Right renal pelvis (tissue), 4 donors: ENCODE measurements at regions not wholly inside any gene's neighbourhood (a gene's known extent, or its start where the extent isn't known, plus 50 kb on each side); places are given as distances from the start of the nearest gene placed in this dataset.
"Not testable (repeated sequence)": the region's sequence is repeated elsewhere in the genome, so short reads cannot be mapped to it uniquely, and the experiment has no call there.

Source experiments
- DNase-seq, 4 donors: peaks; one replicate each; pipeline ENCODE4 v3.0.0-alpha.2; 2013; ENCODE audit warnings: low read depth in 4 of 4, low spot score in 3 of 4, missing footprints in 1 of 4

DNA sequence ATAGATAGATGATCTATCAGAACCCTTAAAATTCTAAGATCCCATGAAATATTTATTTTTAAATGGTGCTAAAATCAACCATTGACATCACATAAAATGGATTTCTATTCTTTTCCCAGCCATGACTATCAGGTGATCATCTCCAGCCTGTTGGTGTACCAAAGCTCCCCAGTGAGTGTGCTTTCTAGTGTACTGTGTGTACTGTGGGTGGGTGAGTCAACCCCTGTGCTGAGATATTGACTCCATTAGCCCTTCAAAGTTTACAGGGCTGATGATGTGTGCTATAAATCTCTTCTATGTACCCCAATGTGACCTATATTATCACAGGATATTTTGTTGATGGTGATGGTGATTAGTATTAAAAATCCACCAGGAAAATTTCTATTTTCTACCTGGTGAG, 344.6 kb downstream of the MMUT start:
- DNase-seq, result no peak

DNA sequence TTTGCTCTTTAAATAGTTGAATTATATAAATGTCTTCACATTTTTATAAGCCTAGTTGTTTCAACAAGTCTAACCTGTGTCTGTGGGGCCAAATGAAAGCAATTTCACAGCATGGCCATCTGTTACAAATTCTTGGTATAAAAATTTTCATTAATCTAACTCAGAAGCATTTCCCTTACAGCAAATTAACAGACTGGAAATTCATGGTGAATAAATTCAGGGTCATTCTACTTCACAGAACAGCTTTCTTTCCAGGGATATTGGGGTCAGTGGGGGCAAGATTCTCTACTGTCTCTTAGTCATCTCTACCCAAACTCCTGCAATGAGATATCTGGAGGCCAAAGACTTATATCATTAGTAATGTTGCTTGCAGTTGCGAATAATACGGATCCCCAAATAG, 352.1 kb downstream of the MMUT start:
- DNase-seq, result no peak

GRCh38 chr6:49097664-49098063, 365.4 kb downstream of the MMUT start:
- DNase-seq, result not testable (repeated sequence)

GRCh38 chr6:49097116-49097515, 365.9 kb downstream of the MMUT start:
- DNase-seq, result no peak

- no peak for DNase-seq
Observed at GRCh38 chr6:49088631-49089030, 374.4 kb downstream of the MMUT start.

- DNase-seq, result no peak
Observed at GRCh38 chr6:49087369-49087768, 375.7 kb downstream of the MMUT start.

DNA sequence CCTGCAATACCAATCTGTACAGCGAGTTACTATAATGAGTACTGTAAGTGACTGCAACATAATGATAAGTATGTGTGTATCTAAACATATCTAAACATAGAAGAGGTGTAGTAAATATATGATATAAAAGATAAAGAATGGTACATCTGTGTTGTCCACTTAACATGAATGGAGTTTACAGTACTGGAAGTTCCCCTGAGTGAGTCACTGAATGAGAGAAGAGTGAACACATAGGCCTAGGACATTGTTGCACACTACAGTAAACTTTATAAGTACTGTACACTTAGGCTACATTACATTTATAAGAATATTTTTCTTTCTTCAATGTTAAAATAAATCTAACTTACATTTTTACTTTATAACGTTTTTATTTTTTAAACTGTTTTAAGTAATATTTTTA, 380.4 kb downstream of the MMUT start:
- no peak for DNase-seq

- no peak for DNase-seq
Observed at GRCh38 chr6:49072885-49073620, 390.0 kb downstream of the MMUT start.

GRCh38 chr6:49072146-49072545, 390.9 kb downstream of the MMUT start:
- no peak for DNase-seq

GRCh38 chr6:49070411-49070810, 392.6 kb downstream of the MMUT start:
- no peak for DNase-seq

- no peak for DNase-seq
Observed at GRCh38 chr6:49054311-49054710, 408.7 kb downstream of the MMUT start.

DNA sequence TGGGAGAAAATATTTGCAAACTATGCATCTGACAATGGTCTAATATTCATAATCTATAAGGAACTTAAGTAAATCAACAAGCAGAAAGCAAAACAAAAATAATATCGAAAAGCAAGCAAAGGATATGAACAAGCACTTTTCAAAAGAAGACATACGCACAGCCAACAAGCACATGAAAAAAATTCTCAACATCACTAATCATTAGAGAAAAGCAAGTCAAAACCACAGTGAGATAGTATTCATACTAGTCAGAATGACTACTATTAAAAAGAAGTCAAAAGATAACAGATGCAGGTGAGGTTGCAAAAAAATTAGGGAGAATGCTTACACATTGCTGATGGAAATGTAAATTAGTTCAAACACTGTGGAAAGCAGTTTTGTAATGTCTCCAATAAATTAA, 410.2 kb downstream of the MMUT start:
- DNase-seq, result no peak

- DNase-seq, result no peak
Observed at GRCh38 chr6:49051281-49051680, 411.8 kb downstream of the MMUT start.

DNA sequence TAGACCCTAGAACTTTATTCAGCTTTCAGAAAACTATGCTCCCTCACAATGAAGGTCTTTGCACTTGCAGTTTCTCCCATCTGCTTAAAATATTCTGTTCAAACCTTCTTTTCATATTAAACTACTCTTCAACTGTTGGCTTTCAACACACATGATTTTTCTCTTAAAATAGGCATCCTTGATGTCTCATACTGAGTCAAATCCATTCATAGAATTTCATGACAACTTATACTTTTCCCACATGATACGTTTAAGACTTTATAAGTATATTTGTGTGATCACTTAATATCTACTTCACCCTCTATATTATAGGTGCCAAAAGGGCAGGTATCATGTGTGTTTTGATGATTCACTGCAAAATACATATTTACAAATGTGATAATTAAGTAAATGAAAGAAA, 412.5 kb downstream of the MMUT start:
- DNase-seq, result no peak

GRCh38 chr6:49038294-49038822, 424.7 kb downstream of the MMUT start:
- DNase-seq, result no peak

DNA sequence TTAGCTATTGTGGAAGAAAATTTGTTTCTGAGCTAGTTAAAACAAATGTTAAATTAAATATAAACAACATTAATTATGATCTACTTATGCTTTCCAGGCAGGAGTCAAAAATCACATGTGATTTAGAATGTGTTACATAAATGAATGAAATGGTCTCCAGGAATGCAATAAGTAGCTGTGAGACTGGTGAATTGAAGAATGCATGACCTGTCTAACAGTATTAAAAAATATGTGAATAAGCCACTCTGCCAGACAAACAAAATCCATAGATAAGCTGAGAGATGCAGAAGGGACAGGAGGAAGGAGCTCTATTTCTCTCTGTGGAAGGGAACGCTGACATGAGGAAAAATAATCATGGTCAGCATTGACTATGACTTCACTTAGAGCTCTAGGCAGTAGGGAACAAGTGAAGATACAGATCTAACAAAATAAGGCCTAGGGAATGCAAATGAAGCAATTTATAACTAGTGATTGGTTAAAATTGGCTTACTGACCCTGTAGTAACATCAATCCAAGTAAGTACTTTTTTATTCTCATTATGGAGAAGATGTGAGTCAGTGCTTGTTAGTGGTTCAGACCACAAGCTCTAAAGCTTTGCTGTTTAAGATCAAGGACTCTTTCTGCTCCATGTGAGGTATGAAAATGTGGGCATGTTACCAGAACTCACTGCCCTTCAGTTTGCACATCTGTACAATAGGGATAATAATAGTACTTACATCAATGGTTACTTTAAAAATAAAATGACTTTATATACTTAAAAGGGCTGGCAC, 432.6 kb downstream of the MMUT start:
- DNase-seq, result no peak

GRCh38 chr6:49027644-49028043, 435.4 kb downstream of the MMUT start:
- DNase-seq, result no peak

DNA sequence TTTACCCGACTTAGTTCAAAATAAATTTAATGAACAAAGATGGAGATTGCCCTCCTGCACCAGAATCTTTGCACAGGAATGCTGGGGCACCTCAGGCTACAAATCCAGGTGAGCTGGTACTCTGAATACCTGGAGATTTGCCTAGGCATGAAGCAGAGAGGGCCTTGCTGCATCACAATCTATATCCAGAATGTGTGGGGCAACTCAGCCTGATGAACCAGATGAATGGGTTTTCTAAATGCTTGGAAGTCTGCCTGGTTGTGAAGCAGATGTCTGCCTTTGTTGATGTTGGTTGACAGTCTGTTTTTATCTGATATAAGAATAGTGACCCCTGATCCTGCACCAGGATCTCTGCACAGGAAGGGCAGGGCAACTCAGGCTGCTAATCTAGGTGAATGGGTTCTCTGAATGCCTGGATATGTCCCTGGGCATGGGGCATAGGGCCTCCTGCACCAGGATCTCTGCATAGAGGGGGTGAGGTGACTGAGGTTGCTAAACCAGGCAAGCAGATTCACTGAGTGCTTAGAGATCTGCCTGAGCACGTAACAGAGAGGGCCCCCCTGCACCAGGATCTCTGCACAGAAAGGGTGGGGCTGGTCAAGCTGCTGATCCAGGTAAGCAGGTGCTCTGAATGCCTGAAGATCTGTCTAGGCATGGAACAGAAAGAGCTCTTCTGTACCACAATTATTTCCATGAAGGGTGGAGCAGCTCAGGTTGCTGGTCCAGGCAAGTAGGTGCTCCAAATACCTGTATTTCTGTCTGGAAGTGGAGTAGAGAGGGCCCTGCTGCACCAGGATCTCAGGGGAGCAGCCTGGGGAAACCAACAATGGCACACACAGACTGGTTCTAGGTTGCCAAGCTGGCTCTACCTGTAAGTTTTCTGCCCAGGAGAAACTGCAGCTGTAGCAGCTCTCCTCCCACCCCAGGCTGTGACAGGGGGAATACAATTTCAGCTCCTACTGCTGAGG, 437.5 kb downstream of the MMUT start:
- DNase-seq, result no peak

- DNase-seq, result no peak
Observed at GRCh38 chr6:49004801-49005200, 458.3 kb downstream of the MMUT start.

DNA sequence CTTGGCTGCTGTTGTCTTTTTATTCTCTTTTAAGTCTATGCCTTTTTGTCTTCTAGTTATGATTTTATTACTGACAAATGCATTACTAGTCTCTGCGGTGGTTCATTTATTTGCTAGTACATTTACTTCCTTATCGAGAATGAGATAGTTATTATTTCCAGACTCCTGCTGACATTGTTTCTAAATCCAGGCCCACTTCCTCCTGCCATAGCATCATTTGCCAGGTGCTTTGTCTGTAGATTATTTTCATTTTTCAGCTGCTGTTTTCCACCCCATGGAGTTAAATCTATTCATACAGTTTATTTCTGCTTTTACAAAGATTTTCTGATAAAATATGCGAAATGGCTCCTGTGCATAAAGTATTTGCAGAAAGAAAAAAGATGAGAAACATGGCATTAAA, 459.7 kb downstream of the MMUT start:
- DNase-seq, result no peak
